HG03439 (cell line): ENCODE measurements at regions not wholly inside any gene's neighbourhood (a gene's known extent, or its start where the extent isn't known, plus 50 kb on each side); places are given as distances from the start of the nearest gene placed in this dataset.
A peak's percentile ranks its signal among the peaks of the same experiment; 100 is the strongest.

Experiments
- ATAC-seq: cut with Tn5 transposase; IDR thresholded peaks from one replicate; pipeline ENCODE4 v1.9.1; 2021; ENCODE audit warnings: mild to moderate bottlenecking, moderate library complexity; ENCODE audit not compliant: unreplicated experiment

- ATAC-seq: no peak
These were observed 374.9 kb downstream of the MCTP2 start for GRCh38 chr15:94606286-94606685.

DNA sequence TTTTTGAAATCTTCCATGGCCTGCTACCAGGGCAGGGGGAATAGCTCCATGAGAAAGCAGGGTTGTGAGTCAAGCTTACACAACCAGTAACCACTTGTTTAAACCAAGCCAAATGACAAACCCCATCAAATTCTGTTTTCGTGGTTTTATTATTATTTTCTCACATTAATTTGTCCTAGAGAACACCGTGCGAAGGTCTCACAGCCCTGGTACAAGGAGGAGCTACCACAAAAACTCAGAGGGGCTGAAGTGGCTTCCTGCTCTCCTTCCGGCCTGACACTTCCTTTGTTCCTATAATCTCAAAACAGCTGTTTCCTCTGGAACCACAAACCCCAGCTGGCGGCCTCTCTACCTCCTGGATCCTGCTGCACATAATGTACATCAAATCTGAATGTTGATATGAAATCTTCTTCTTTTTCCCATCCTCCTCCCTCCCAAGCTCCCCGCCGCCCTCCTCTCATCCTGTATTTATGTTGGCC, 375.9 kb downstream of the MCTP2 start:
- ATAC-seq: no peak

DNA sequence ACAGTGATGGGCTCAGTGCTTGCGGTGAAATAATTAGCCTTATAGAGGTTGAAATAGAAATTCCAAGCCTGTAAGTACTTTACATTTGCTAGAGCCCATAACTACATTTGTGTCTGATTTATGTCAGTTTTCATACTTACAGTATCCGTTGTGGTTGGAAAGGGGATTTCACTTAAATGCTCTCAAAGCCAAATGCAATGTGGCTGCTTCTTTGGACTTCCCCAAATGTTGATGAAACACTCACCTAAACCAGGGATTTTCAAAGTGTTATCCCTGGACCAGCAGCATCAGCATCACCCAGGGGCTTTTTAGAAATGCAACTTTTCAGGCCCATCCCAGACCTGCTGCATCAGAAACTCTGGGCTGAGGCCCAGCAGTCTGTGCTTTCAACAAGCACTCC, 378.7 kb downstream of the MCTP2 start:
- ATAC-seq: no peak

DNA sequence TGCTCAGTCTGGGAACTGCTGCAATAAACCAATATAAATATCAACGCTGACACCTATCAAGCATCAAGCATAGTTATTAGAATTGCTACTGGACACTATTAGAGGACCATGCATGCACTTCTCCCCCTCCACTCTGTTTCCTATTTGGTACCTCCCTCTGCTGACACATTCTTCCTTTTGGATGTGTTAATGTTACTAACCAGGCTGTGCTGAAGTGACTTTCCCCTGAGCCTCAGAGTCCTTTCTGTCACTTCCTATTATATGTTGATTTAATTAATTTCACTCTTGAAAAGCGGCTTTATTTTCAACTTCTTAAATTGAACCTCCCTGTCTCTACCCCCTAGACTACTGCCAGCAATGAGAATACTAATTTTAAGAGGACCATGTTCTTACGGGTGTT, 379.1 kb downstream of the MCTP2 start:
- ATAC-seq: no peak

- no peak for ATAC-seq
These were observed 380.3 kb downstream of the MCTP2 start for GRCh38 chr15:94611656-94612055.

DNA sequence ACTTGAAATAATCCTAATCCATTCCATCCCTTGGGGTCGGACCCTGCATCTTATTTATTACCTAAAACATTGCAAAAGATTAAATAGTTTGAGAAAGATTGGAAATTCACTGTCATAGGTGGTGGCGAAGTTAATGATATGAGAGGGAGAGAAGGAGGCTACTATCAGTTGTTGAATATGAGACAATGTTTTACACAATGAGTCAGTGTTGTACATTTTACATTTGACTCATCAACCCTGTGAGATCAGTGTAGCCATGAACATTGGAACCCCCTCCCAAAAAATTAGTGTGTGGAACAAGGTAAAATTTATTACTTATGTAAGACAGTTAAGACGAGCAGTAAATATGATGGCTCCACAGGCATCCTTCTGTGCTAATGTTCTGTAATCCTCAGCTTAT, 384.3 kb downstream of the MCTP2 start:
- no peak for ATAC-seq

DNA sequence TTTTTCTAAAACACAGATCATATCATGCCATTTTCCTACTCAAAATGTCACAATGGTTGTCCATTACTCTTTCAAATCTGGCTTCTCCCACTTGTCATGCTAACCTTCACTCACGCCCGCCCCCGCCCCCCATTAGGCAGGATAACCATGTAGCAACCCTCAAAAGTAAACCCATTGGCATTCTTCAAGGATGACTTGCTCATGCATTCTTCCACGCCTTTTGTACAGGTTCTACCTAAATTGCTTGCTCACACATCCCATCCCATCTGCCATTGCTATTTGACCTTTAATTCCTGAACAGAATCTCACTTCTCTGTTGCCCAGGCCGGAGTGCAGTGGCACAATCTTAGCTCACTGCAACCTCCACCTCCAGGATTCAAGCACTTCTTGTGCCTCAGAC, 389.3 kb downstream of the MCTP2 start:
- ATAC-seq: no peak

DNA sequence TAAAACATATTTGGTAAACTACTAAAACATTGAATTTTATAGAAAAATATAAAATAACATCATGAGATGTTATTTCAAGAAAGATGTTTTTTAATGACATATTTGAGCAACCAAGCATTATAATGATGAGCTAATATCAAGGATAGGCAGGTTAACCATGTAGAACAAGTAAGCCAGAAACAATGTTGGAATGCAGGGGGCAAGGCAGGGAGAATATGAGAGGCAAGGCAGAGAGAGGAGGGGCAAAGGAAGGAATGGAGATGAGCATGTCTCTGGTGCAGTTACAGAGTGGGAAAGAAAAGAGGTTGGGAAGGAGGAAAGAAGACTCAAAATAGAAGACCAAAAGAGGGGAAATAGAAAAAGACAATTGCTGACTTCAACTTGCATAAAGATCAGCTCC, 390.4 kb downstream of the MCTP2 start:
- no peak for ATAC-seq

GRCh38 chr15:94626949-94627348, 395.6 kb downstream of the MCTP2 start:
- ATAC-seq: no peak

DNA sequence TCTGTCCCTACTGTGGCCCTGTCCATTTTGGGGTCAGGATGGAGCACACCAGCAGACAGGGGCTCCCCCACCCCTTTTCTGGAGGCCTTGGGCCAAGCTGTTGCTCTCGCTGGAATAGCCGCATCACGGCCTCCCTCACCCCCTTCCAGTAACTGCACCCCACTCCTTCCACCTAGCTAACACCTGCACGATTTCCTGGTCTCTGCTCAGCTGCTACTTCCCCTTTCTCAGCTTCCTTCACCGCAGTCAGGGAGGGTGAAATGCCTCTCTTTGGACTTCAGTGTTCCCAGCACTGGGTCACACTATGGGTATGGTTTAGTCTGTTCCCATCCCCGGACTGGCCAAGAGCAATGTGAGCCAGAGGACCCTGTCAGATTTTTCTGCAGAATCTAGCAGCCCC, 400.2 kb downstream of the MCTP2 start:
- peak; percentile 54 for ATAC-seq

GRCh38 chr15:94638183-94638582, 406.8 kb downstream of the MCTP2 start:
- ATAC-seq: no peak

DNA sequence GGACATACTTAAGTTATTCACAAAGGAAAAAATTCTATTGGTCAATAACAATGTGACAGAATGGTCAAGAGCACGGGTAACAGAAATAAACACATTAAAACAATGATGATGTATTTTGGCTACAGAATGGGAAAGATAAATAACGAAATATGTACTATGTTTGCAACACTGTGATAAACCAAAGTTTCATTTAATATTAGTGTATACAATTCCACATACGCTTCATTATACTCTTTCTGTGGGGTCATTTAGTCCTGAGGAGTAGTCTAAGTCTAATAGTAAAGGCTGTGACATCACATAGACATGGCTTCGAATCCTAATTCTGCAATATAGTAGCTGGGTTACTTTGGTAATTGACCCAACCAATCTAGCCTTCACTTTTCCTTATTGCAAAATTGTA, 408.3 kb downstream of the MCTP2 start:
- ATAC-seq: no peak

DNA sequence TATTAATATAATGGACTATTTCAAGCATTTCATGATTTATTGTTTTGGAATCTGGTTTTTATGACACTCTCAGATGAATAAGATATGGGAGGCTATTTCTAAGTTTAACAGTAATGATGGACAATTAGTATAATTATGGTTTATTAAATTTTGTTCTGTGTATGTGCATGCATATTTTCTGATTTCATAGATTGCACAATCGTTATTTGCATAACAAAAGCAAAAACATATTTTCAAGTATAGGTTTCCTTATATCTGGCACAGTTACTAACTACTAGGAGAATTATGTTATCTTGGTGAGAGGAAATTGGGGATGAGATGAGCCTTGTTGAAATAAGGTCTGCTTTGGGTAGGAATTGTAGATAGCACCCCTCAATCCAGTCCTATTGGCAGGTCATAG, 413.1 kb downstream of the MCTP2 start:
- no peak for ATAC-seq

DNA sequence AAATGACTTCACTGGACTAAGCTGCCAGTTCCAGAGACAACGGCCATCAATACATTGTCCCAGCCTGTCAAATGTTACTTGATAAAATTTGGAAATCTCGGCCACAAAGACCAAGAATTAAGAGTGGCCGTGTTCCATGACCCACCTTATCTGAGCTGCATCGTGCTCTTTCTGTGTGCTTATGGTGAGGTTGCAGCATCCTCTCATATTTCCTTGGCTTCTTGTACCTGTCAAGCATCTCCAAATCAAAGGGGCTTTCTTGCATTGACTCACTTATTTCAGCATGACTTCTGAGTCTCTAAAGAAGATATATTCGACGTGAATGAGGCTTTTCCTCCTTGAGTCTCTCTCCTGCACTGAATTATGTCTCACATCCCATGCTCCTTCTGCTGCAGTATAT, 421.7 kb downstream of the MCTP2 start:
- ATAC-seq: no peak

DNA sequence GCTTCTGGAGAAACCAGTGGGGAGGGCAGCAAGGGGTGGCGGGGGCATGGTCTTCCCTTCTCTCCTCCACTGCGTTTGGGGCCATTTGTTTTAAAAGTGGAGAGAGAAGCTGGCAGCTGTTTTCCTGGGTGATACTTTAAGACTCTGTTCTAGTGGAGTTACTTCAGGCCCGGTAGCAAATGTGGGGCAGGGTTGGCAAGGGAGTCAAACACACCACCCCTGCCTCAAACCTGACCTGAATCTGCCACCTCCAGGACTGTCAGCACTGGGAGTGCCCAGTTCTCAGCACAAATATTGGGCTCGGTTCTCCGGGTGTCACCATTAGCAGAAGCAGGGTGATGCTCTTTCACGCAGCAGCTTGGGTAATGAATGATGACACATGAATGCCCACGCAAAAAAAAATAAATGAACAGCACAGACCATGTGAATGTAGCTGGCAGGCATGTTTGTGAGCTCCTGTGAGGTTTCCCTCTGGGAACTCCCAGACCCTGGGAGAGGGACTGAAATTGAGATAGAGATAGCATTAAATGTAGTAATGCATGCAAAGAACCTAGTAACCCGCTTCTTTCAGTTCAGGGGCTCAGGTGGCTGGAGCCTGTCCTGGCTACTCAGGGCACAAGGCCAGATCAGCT, 424.0 kb downstream of the MCTP2 start:
- no peak for ATAC-seq

DNA sequence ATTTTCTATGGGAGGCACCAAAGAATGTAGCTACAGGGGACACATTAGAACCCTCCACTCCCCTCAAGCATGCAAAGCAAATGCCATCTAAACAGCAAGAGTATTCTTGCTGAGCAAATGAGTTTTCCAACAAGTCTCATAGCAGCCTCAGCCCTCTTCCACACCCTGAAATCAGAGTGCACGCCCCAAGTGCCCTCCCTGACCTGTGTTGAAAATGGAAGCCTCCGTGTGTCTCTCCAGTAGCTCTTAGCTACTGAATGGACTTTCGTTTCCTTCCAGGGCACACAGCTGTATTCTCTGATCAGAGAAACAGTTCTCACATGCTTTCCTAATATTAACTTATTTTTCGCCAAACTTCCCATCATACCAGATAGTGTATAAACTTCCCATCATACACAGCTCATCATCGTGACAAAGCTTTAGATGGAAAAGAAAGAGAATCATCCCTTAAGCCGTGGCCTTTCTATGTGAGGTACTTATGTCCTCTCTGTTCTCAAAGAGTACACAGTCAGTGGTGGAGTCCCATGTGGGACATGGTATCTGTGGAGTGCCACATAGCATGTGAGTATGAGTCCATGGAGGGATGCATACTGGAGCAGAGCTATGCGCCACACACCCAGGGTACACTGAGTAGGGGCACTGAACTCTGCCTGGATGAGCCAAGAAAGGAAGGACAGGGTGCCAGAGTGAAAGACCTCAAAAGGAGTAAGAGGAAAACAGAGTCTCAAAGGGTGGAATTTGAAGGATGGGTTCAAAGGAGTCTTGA, 434.5 kb downstream of the MCTP2 start:
- ATAC-seq: no peak

GRCh38 chr15:94666553-94666952, 435.2 kb downstream of the MCTP2 start:
- ATAC-seq: no peak

DNA sequence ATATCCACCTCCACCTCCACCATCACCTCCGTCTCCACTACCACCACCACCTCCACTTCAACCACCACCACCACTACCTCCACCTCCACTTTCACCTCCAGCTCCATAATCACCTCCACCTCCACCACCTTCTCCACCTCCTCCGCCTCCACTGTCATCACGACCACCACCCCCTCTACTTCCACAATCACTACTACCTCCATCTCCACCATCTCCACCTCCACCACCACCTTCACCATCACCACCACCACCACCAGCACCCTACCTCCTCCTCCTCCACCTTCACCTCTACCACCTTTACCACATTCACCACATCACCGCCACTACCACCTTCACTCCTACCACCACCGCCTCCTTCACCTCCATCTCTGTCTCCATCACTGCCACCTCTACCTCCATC, 435.7 kb downstream of the MCTP2 start:
- no peak for ATAC-seq

GRCh38 chr15:94670438-94671034, 439.2 kb downstream of the MCTP2 start:
- no peak for ATAC-seq

DNA sequence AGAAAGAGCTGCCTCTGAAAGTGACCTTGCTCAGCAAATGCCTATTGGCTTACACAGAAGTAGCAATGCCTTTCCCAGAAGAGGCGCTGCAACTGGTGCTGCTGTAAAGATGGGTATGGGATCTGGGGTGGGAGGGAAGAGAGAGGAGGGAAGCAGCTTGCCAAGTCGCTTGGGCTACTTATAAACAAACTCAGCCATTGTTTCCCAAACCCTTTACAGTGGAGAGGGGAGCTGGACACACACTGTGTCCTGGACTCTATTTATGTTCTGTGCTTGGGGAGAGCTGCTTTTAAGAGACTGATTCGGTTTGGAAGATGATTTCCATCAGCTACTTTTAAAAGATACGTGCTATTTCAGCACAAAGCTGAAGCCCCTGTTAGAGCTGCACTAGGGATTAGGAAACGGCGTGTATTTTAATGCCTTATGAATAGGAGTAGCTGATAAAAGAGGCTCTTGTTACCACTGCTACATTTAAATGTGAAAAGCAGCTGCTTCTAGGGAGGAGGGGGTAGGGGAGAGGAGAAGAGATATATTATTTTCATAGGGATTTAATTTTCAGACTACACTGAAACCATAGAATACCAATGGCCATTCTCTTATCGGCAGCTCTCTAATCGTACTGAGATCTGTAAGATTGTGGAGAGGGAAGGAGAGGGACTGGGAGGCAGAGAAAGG, 440.6 kb downstream of the MCTP2 start:
- no peak for ATAC-seq

GRCh38 chr15:94673801-94674200, 442.4 kb downstream of the MCTP2 start:
- ATAC-seq: no peak

DNA sequence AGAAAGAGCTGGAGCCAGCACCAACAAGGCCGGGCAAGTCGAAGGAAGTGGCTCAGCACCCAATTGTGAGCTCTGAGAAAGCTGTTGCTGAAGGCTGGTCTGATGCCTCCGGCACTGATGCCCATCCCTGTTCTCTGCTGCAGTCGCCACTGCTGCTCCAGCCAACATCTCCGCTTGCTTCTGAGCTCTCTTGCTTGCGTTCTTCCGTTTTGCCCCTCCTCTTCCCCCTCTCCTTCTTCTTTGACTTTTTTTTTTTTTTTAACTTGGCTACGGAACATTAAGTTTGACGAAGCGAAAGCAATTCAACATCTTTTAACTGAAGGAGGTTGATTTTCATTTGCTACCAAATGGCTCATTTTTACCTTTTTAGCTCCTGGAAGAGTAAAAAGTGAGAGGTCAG, 442.9 kb downstream of the MCTP2 start:
- ATAC-seq: no peak
